ENCODE measurements at regions not wholly inside any gene's neighbourhood (a gene's known extent, or its start where the extent isn't known, plus 50 kb on each side); places are given as distances from the start of the nearest gene placed in this dataset.

- POLR2A ChIA-PET, result no interaction called here
- no peak for TF ChIP-seq BHLHE40 (IDR thresholded peaks at IDR 0.05; ENCODE audit: borderline replicate concordance)
- no peak for TF ChIP-seq PKNOX1 (IDR thresholded peaks at IDR 0.05)
- no peak for TF ChIP-seq LEF1 (IDR thresholded peaks at IDR 0.05; ENCODE audit: borderline replicate concordance)
- TF ChIP-seq CTBP1 (IDR thresholded peaks at IDR 0.05; ENCODE audit: borderline replicate concordance), result no peak
- TF ChIP-seq HDGF (IDR thresholded peaks at IDR 0.05; ENCODE audit: borderline replicate concordance), result no peak
- DNase-seq (ENCODE audit: extremely low spot score), result no peak
- CTCF ChIA-PET, result no interaction called here
These were observed 321.7 kb upstream of the TNC start for GRCh38 chr9:115439641-115440040.

- CTCF ChIA-PET, result no interaction called here
- TF ChIP-seq NFRKB (IDR thresholded peaks at IDR 0.05), result no peak
- TF ChIP-seq ELF4 (IDR thresholded peaks at IDR 0.05), result no peak
- TF ChIP-seq TARDBP (IDR thresholded peaks at IDR 0.05), result no peak
- TF ChIP-seq FOXM1 (IDR thresholded peaks at IDR 0.05; ENCODE audit: borderline replicate concordance), result no peak
- no peak for TF ChIP-seq BHLHE40 (IDR thresholded peaks at IDR 0.05; ENCODE audit: borderline replicate concordance)
- TF ChIP-seq LEF1 (IDR thresholded peaks at IDR 0.05; ENCODE audit: borderline replicate concordance), result no peak
- no peak for TF ChIP-seq L3MBTL2 (conservative IDR thresholded peaks at IDR 0.05)
- no peak for TF ChIP-seq ZNF384 (IDR thresholded peaks at IDR 0.05)
- no peak for TF ChIP-seq ARNT (IDR thresholded peaks at IDR 0.05)
- no peak for TF ChIP-seq FOXA1 (IDR thresholded peaks at IDR 0.05)
- TF ChIP-seq CTBP1 (IDR thresholded peaks at IDR 0.05; ENCODE audit: borderline replicate concordance), result no peak
- TF ChIP-seq FOXK2 (IDR thresholded peaks at IDR 0.05), result no peak
- DNase-seq (ENCODE audit: extremely low spot score), result no peak
- POLR2A ChIA-PET, result no interaction called here
These were observed 324.1 kb upstream of the TNC start for GRCh38 chr9:115442054-115442453.

- CTCF ChIA-PET, result no interaction called here
- TF ChIP-seq FOXK2 (IDR thresholded peaks at IDR 0.05), result no peak
- TF ChIP-seq BHLHE40 (IDR thresholded peaks at IDR 0.05; ENCODE audit: borderline replicate concordance), result no peak
- no peak for TF ChIP-seq ZNF384 (IDR thresholded peaks at IDR 0.05)
- TF ChIP-seq NFRKB (IDR thresholded peaks at IDR 0.05), result no peak
- TF ChIP-seq SUZ12 (IDR thresholded peaks at IDR 0.05), result no peak
- no peak for TF ChIP-seq ARNT (IDR thresholded peaks at IDR 0.05)
- TF ChIP-seq SP1 (IDR thresholded peaks at IDR 0.05), result no peak
- no peak for TF ChIP-seq L3MBTL2 (conservative IDR thresholded peaks at IDR 0.05)
- TF ChIP-seq LEF1 (IDR thresholded peaks at IDR 0.05; ENCODE audit: borderline replicate concordance), result no peak
- TF ChIP-seq CTBP1 (IDR thresholded peaks at IDR 0.05; ENCODE audit: borderline replicate concordance), result no peak
- no peak for TF ChIP-seq FOXA1 (IDR thresholded peaks at IDR 0.05)
- TF ChIP-seq PKNOX1 (IDR thresholded peaks at IDR 0.05), result no peak
- no peak for TF ChIP-seq ELF4 (IDR thresholded peaks at IDR 0.05)
- no peak for TF ChIP-seq TARDBP (IDR thresholded peaks at IDR 0.05)
- no peak for TF ChIP-seq FOXM1 (IDR thresholded peaks at IDR 0.05; ENCODE audit: borderline replicate concordance)
- no peak for TF ChIP-seq HDGF (IDR thresholded peaks at IDR 0.05; ENCODE audit: borderline replicate concordance)
- no peak for DNase-seq (ENCODE audit: extremely low spot score)
- POLR2A ChIA-PET, result no interaction called here
These were observed 325.9 kb upstream of the TNC start for GRCh38 chr9:115443890-115444289.

- POLR2A ChIA-PET, result no interaction called here
- DNase-seq (ENCODE audit: extremely low spot score), result no peak
- no peak for TF ChIP-seq CTBP1 (IDR thresholded peaks at IDR 0.05; ENCODE audit: borderline replicate concordance)
- TF ChIP-seq ARNT (IDR thresholded peaks at IDR 0.05), result no peak
- TF ChIP-seq FOXM1 (IDR thresholded peaks at IDR 0.05; ENCODE audit: borderline replicate concordance), result no peak
- no peak for TF ChIP-seq NFRKB (IDR thresholded peaks at IDR 0.05)
- no peak for TF ChIP-seq BHLHE40 (IDR thresholded peaks at IDR 0.05; ENCODE audit: borderline replicate concordance)
- no peak for TF ChIP-seq SP1 (IDR thresholded peaks at IDR 0.05)
- TF ChIP-seq FOXA1 (IDR thresholded peaks at IDR 0.05), result no peak
- TF ChIP-seq ZNF384 (IDR thresholded peaks at IDR 0.05), result no peak
- no peak for TF ChIP-seq PKNOX1 (IDR thresholded peaks at IDR 0.05)
- TF ChIP-seq L3MBTL2 (conservative IDR thresholded peaks at IDR 0.05), result no peak
- no peak for TF ChIP-seq FOXK2 (IDR thresholded peaks at IDR 0.05)
- TF ChIP-seq HDGF (IDR thresholded peaks at IDR 0.05; ENCODE audit: borderline replicate concordance), result no peak
- no peak for TF ChIP-seq SUZ12 (IDR thresholded peaks at IDR 0.05)
- no peak for TF ChIP-seq ELF4 (IDR thresholded peaks at IDR 0.05)
- TF ChIP-seq LEF1 (IDR thresholded peaks at IDR 0.05; ENCODE audit: borderline replicate concordance), result no peak
- no peak for TF ChIP-seq TARDBP (IDR thresholded peaks at IDR 0.05)
- CTCF ChIA-PET, result no interaction called here
These were observed 327.0 kb upstream of the TNC start for GRCh38 chr9:115444959-115445358.

- no peak for DNase-seq (ENCODE audit: extremely low spot score)
- POLR2A ChIA-PET, result no interaction called here
- CTCF ChIA-PET, result no interaction called here
- TF ChIP-seq FOXK2 (IDR thresholded peaks at IDR 0.05), result no peak
These were observed 327.7 kb upstream of the TNC start for GRCh38 chr9:115445655-115446054.

GRCh38 chr9:115456515-115456914 lies 338.6 kb upstream of the TNC start:
- ChIA-PET CTCF (no interaction called here), POLR2A (no interaction called here)
- DNase-seq (ENCODE audit: extremely low spot score), result no peak
- TF ChIP-seq ZNF384 (IDR thresholded peaks at IDR 0.05) (no peak), FOXA1 (IDR thresholded peaks at IDR 0.05) (no peak), PKNOX1 (IDR thresholded peaks at IDR 0.05) (no peak), FOXK2 (IDR thresholded peaks at IDR 0.05) (no peak), ARNT (IDR thresholded peaks at IDR 0.05) (no peak), HDGF (IDR thresholded peaks at IDR 0.05; ENCODE audit: borderline replicate concordance) (no peak), NFRKB (IDR thresholded peaks at IDR 0.05) (no peak), LEF1 (IDR thresholded peaks at IDR 0.05; ENCODE audit: borderline replicate concordance) (no peak), TARDBP (IDR thresholded peaks at IDR 0.05) (no peak), SP1 (IDR thresholded peaks at IDR 0.05) (no peak), SUZ12 (IDR thresholded peaks at IDR 0.05) (no peak), BHLHE40 (IDR thresholded peaks at IDR 0.05; ENCODE audit: borderline replicate concordance) (no peak), L3MBTL2 (conservative IDR thresholded peaks at IDR 0.05) (no peak), CTBP1 (IDR thresholded peaks at IDR 0.05; ENCODE audit: borderline replicate concordance) (no peak)

All from HEK293T (cell line).